Peyer's patch (tissue), 4 donors: ENCODE measurements at regions not wholly inside any gene's neighbourhood (a gene's known extent, or its start where the extent isn't known, plus 50 kb on each side); places are given as distances from the start of the nearest gene placed in this dataset.

Experiments
- CTCF ChIP-seq, 6 experiments: fragments of 450-650 bp in 4 of 6; fragments of 200-600 bp in 2 of 6; sonication (generic) in 1 of 6; IDR thresholded peaks; one replicate each; pipeline ENCODE4 v1.5.1; 2017 to 2019; ENCODE audit warnings: antibody characterized with exemption in 6 of 6, mild to moderate bottlenecking in 3 of 6, moderate library complexity in 1 of 6
- POLR2A ChIP-seq, 2 donors: fragments of 450-650 bp; IDR thresholded peaks; one replicate each; pipeline ENCODE4 v1.5.1; 2017; ENCODE audit warnings: antibody characterized with exemption in 2 of 2, mild to moderate bottlenecking in 2 of 2, moderate library complexity in 2 of 2

GRCh38 chr13:88000787-88001186 lies 329.6 kb downstream of the SLITRK5 start:
- TF ChIP-seq POLR2A (IDR thresholded peaks at IDR 0.05) (no peak), CTCF (IDR thresholded peaks at IDR 0.05) (no peak)
